Choroid plexus epithelial cell (primary cell): ENCODE measurements at regions not wholly inside any gene's neighbourhood (a gene's known extent, or its start where the extent isn't known, plus 50 kb on each side); places are given as distances from the start of the nearest gene placed in this dataset.
"Not testable (repeated sequence)": the region's sequence is repeated elsewhere in the genome, so short reads cannot be mapped to it uniquely, and the experiment has no call there.

Source experiments
- DNase-seq: peaks from one replicate; pipeline ENCODE4 v3.0.0-alpha.2; 2010; ENCODE audit warnings: low read depth
- H3K4me3 ChIP-seq: 2 replicates; pipeline ENCODE4 v1.5.1; 2011; ENCODE audit warnings: low read depth, mild to moderate bottlenecking, control low read depth, low read length, moderate library complexity
- CTCF ChIP-seq: conservative IDR thresholded peaks from 2 replicates; pipeline ENCODE4 v1.5.1; 2011; ENCODE audit warnings: low read depth, mild to moderate bottlenecking, control low read depth, inconsistent platforms, low read length, moderate library complexity

- no peak overlapping the region for H3K4me3 ChIP-seq
- no peak for DNase-seq
These were observed 56.7 kb downstream of the CCDC74A start for GRCh38 chr2:131584380-131584779.

DNA sequence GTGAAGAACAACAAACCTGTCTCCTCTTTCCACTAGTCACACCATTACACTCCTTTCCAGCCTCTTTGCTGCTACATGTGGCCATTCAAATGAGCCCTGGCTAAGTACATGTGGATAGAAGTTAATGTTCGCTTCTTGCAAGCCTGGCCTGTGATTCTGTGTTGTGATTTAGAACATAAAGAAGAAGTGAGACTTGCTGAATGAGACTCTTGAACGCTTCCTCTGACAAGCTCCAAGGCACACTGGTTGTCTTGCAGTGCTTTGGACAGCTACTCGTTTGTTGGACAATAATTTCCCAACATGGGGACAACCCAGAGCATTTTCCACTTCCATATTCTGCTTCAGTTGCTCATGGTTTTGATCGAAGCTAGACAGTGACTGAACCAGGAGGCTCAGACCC lies 57.3 kb downstream of the CCDC74A start:
- no peak overlapping the region for H3K4me3 ChIP-seq
- DNase-seq, result no peak
- TF ChIP-seq CTCF, result no peak

More at GRCh38 chr2:131584380-131584779, 56.7 kb downstream of the CCDC74A start:
- TF ChIP-seq CTCF, result no peak

- no peak for DNase-seq
- no peak for TF ChIP-seq CTCF
- H3K4me3 ChIP-seq, result no peak overlapping the region
These were observed 60.6 kb downstream of the CCDC74A start for GRCh38 chr2:131588152-131588873.

- not testable (repeated sequence) for H3K4me3 ChIP-seq, DNase-seq
These were observed 61.4 kb downstream of the CCDC74A start for GRCh38 chr2:131589126-131589525.

DNA sequence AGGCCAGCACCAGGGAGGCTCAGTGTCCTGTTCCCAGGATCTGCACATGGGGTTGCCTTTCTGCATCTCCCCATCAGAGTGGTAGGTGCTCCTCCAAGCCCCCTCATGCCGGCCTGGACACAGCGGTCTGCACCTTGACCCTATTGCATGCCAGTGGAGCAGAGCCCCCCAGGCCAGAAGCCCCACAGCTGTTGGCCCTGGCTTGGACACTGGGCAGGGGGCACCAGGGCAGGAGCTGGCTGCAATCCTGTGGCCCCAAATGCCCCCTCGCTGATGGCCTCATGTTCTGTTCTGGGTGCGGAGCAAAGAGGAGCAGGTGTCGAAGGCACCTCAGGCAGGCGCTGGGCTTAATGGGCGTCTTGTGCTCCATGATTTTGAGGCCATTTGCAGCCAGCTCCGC lies 62.7 kb downstream of the CCDC74A start:
- no peak for TF ChIP-seq CTCF
- no peak overlapping the region for H3K4me3 ChIP-seq
- DNase-seq, result no peak

DNA sequence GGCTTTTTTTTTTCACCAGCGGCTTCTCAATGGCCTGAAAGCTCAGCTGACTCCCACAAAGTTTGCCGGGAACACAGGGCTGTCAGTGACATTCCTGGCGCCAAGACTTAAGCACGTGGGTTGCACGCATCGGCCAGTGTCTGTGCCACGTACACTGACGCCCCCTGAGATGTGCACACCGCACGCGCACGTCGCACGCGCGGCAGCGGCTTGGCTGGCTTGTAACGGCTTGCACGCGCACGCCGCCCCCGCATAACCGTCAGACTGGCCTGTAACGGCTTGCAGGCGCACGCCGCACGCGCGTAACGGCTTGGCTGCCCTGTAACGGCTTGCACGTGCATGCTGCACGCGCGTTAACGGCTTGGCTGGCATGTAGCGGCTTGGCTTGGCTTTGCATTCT lies 63.2 kb downstream of the CCDC74A start:
- H3K4me3 ChIP-seq, result no peak overlapping the region
- DNase-seq, result no peak
- TF ChIP-seq CTCF, result no peak

- H3K4me3 ChIP-seq, DNase-seq: not testable (repeated sequence)
These were observed 68.9 kb downstream of the CCDC74A start for GRCh38 chr2:131596561-131596960.

DNA sequence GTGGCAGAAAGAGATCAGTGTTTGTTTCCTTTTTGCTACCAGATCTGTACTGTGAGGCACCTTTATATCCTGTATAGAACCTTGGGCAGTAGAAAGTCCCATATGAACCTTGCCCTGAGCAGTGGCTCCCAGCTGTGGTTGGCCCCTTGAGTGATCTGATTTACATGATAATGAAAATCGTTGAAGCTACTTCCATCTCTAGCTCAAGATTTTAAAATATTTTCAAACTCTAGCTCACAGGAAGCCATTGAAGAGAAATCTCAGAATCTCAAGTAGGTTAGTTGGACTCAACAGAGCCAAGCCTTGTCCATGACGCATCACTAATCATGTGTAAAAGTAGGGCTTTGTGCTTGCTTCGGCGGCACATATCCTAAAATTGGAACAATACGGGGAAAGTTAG lies 74.8 kb downstream of the CCDC74A start:
- not testable (repeated sequence) for H3K4me3 ChIP-seq, DNase-seq

GRCh38 chr2:131604652-131605051 lies 77.0 kb downstream of the CCDC74A start:
- DNase-seq, H3K4me3 ChIP-seq: not testable (repeated sequence)

- H3K4me3 ChIP-seq, DNase-seq: not testable (repeated sequence)
These were observed 78.7 kb downstream of the CCDC74A start for GRCh38 chr2:131606366-131606765.

DNA sequence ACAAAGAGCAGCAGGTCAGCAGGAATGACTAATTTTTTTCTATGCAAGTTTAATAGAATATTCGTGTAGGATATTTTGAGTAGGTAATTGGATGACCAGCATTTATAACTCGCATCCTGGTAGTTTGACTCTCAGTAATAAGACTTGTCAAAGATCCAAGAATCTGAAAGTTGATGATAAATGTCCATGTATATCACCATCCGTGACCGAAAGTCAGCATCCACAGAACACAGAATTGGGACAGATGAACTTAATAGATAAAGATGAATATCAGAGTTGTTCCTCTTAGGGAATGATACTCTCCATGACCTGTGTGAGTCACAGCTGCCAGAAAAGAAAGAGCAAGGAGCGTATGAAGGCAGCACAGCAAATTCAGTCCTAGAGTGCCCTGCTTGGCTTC lies 79.4 kb downstream of the CCDC74A start:
- DNase-seq, H3K4me3 ChIP-seq: not testable (repeated sequence)

GRCh38 chr2:131614539-131614938 lies 86.9 kb downstream of the CCDC74A start:
- not testable (repeated sequence) for H3K4me3 ChIP-seq, DNase-seq

DNA sequence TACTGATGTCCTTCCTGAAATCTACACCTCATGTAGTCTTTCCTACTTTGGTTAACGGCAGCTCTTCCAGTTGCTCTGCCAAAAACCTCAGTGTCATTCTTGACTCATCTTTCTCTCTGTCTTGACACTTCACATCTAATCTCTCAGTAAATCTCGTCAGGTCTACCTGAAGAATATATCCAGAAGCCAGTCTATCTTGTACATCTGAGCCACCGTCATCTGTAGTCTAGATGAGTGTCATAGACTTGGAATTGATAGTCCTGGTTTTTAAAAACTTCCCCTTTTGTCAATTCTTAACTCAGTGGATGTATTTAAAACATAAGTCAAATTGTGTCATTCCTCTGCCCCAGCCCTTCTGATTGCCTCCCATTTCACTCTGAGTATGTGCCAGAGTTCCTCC lies 90.6 kb downstream of the CCDC74A start:
- not testable (repeated sequence) for H3K4me3 ChIP-seq, DNase-seq

GRCh38 chr2:131622874-131623273 lies 95.2 kb downstream of the CCDC74A start:
- DNase-seq, H3K4me3 ChIP-seq: not testable (repeated sequence)
